ENCODE measurements at regions not wholly inside any gene's neighbourhood (a gene's known extent, or its start where the extent isn't known, plus 50 kb on each side); places are given as distances from the start of the nearest gene placed in this dataset.

DNA sequence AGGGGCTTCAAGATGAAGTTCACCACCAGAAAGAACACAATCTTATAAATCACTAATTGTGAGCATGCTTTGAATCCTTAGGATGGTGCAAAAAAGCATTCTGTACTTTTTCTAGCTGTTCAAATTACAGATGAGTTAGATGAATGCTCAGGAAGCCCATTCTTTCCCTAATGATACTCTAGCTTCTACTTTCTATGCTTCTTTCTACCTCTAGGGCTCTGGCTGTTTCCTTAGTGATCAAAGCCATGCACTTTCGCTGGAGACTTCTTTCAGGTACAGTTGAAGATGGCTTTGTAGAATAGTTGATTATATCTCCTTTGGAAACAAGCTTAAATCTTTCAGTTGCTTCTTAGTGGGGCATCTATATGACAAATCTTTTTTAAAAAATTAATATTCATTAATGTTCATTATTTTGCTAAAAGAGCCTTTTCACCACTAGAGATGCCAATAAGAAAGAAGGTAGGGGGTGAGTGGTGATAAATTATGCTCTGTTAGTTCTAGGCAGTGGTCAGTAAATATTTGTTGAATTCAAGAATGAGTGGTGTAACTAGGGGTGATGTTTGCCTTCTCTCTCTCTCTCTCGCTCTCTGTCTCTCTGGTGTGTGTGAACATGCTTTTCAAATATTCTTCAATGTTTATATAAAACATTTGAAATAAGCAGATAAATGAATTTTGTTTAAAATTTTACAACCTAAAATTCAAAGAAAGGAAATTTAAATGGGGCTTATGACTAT, 169.4 kb downstream of the GLUD2 start:
- POLR2A ChIA-PET, result no interaction called here
- CTCF ChIA-PET, result no interaction called here
- TF ChIP-seq ZBTB7A (tag by site-specific recombination; IDR thresholded peaks at IDR 0.05; ENCODE audit: low read depth) (no peak), ZNF670 (tag by site-specific recombination; IDR thresholded peaks at IDR 0.05; ENCODE audit: low read depth) (no peak), ZNF354C (tag by site-specific recombination; IDR thresholded peaks at IDR 0.05; ENCODE audit: borderline replicate concordance, low read depth) (no peak)
- no peak overlapping the region for H3K27ac ChIP-seq (ENCODE audit: extremely low read depth, low read depth, low read length)
- no peaks in the 10 kb centered on the region for H3K9me3 ChIP-seq (ENCODE audit: control insufficient read depth, insufficient read depth, low read depth, low read length)
- H3K36me3 ChIP-seq (ENCODE audit: control insufficient read depth in 2 of 2, insufficient read depth in 1 of 2, low read length in 2 of 2), result no peaks in the 10 kb centered on the region
- H3K4me1 ChIP-seq (ENCODE audit: control insufficient read depth, insufficient read depth, low read length), result no peaks in the 10 kb centered on the region
- no peak overlapping the region for H3K4me3 ChIP-seq (ENCODE audit: low read depth, low read length)

DNA sequence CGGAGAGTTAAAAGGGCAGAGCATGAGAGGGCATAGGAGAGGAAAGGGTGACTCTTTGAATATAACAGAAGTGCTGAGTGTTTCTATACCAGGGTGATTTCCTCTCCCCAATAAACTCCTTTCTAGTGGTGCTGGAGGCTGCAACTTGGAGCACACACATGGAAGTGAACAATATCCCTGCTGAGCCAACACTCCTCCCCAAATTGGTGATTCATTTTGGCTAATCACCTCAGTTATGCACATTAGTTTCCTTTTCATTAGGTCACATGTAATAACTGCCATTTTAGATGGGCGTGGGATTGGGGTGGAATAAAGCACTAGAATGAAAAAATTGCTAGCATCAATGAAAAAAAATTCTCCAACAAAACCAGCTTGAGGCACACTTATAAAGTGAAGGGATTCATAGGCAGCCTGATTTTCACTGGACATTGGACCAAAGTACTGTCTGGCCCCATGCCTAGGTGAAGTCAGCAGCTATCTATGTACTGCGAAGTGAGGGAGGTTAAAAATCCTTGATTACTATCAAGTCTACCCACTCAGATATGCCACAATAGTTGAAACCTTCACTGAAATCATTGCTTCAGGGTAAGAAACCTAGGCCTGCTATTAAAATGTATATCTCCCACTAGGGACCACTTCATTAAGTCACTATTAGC, 174.0 kb downstream of the GLUD2 start:
- TF ChIP-seq ZNF341 (tag by site-specific recombination; IDR thresholded peaks at IDR 0.05; ENCODE audit: low read depth) (no peak), TCF7L2 (IDR thresholded peaks at IDR 0.05; ENCODE audit: borderline replicate concordance, low read depth, low read length) (no peak), ZNF544 (tag by site-specific recombination; IDR thresholded peaks at IDR 0.05) (no peak), ZNF169 (tag by site-specific recombination; IDR thresholded peaks at IDR 0.05) (no peak), ZNF157 (tag by site-specific recombination; IDR thresholded peaks at IDR 0.05) (no peak), ZBTB48 (tag by site-specific recombination; IDR thresholded peaks at IDR 0.05) (no peak), ZNF394 (tag by site-specific recombination; IDR thresholded peaks at IDR 0.05; ENCODE audit: borderline replicate concordance) (no peak), ZNF10 (tag by site-specific recombination; IDR thresholded peaks at IDR 0.05) (no peak), ZNF747 (tag by site-specific recombination; IDR thresholded peaks at IDR 0.05) (no peak), ZNF785 (tag by site-specific recombination; IDR thresholded peaks at IDR 0.05) (no peak), ZNF23 (tag by site-specific recombination; IDR thresholded peaks at IDR 0.05; ENCODE audit: borderline replicate concordance) (no peak), ZNF501 (tag by site-specific recombination; IDR thresholded peaks at IDR 0.05) (no peak), RBAK (tag by site-specific recombination; IDR thresholded peaks at IDR 0.05) (no peak), ZNF184 (tag by site-specific recombination; IDR thresholded peaks at IDR 0.05) (no peak), ZNF600 (tag by site-specific recombination; IDR thresholded peaks at IDR 0.05) (no peak), ZNF629 (tag by site-specific recombination; IDR thresholded peaks at IDR 0.05) (no peak)
- TF ChIP-seq, protein P1, sequence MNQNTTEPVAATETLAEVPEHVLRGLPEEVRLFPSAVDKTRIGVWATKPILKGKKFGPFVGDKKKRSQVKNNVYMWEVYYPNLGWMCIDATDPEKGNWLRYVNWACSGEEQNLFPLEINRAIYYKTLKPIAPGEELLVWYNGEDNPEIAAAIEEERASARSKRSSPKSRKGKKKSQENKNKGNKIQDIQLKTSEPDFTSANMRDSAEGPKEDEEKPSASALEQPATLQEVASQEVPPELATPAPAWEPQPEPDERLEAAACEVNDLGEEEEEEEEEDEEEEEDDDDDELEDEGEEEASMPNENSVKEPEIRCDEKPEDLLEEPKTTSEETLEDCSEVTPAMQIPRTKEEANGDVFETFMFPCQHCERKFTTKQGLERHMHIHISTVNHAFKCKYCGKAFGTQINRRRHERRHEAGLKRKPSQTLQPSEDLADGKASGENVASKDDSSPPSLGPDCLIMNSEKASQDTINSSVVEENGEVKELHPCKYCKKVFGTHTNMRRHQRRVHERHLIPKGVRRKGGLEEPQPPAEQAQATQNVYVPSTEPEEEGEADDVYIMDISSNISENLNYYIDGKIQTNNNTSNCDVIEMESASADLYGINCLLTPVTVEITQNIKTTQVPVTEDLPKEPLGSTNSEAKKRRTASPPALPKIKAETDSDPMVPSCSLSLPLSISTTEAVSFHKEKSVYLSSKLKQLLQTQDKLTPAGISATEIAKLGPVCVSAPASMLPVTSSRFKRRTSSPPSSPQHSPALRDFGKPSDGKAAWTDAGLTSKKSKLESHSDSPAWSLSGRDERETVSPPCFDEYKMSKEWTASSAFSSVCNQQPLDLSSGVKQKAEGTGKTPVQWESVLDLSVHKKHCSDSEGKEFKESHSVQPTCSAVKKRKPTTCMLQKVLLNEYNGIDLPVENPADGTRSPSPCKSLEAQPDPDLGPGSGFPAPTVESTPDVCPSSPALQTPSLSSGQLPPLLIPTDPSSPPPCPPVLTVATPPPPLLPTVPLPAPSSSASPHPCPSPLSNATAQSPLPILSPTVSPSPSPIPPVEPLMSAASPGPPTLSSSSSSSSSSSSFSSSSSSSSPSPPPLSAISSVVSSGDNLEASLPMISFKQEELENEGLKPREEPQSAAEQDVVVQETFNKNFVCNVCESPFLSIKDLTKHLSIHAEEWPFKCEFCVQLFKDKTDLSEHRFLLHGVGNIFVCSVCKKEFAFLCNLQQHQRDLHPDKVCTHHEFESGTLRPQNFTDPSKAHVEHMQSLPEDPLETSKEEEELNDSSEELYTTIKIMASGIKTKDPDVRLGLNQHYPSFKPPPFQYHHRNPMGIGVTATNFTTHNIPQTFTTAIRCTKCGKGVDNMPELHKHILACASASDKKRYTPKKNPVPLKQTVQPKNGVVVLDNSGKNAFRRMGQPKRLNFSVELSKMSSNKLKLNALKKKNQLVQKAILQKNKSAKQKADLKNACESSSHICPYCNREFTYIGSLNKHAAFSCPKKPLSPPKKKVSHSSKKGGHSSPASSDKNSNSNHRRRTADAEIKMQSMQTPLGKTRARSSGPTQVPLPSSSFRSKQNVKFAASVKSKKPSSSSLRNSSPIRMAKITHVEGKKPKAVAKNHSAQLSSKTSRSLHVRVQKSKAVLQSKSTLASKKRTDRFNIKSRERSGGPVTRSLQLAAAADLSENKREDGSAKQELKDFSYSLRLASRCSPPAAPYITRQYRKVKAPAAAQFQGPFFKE (tag by site-specific recombination; IDR thresholded peaks at IDR 0.05; ENCODE audit: borderline replicate concordance), result no peak
- TF ChIP-seq, protein P2, sequence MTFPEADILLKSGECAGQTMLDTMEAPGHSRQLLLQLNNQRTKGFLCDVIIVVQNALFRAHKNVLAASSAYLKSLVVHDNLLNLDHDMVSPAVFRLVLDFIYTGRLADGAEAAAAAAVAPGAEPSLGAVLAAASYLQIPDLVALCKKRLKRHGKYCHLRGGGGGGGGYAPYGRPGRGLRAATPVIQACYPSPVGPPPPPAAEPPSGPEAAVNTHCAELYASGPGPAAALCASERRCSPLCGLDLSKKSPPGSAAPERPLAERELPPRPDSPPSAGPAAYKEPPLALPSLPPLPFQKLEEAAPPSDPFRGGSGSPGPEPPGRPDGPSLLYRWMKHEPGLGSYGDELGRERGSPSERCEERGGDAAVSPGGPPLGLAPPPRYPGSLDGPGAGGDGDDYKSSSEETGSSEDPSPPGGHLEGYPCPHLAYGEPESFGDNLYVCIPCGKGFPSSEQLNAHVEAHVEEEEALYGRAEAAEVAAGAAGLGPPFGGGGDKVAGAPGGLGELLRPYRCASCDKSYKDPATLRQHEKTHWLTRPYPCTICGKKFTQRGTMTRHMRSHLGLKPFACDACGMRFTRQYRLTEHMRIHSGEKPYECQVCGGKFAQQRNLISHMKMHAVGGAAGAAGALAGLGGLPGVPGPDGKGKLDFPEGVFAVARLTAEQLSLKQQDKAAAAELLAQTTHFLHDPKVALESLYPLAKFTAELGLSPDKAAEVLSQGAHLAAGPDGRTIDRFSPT (tag by site-specific recombination; IDR thresholded peaks at IDR 0.05), result no peak
- H3K27ac ChIP-seq (ENCODE audit: extremely low read depth, low read depth, low read length), result no peak overlapping the region
- CTCF ChIA-PET, result no interaction called here
- POLR2A ChIA-PET, result no interaction called here
- no peak overlapping the region for H3K4me3 ChIP-seq (ENCODE audit: low read depth, low read length)
- no peaks in the 10 kb centered on the region for H3K36me3 ChIP-seq (ENCODE audit: control insufficient read depth in 2 of 2, insufficient read depth in 1 of 2, low read length in 2 of 2)
- no peaks in the 10 kb centered on the region for H3K9me3 ChIP-seq (ENCODE audit: control insufficient read depth, insufficient read depth, low read depth, low read length)
- H3K4me1 ChIP-seq (ENCODE audit: control insufficient read depth, insufficient read depth, low read length), result no peaks in the 10 kb centered on the region
